NT2/D1 (cell line): ENCODE measurements at regions not wholly inside any gene's neighbourhood (a gene's known extent, or its start where the extent isn't known, plus 50 kb on each side); places are given as distances from the start of the nearest gene placed in this dataset.

Experiments used
- SUZ12 ChIP-seq: IDR thresholded peaks from 2 replicates; pipeline ENCODE4 v1.6.1; 2011; ENCODE audit not compliant: insufficient read length, insufficient read depth; ENCODE audit errors: extremely low read depth
- YY1 ChIP-seq: IDR thresholded peaks from 2 replicates; pipeline ENCODE4 v1.6.1; 2011; ENCODE audit not compliant: insufficient read length, insufficient read depth
- ZNF274 ChIP-seq: IDR thresholded peaks from 2 replicates; pipeline ENCODE4 v1.6.1; 2011; ENCODE audit warnings: mild to moderate bottlenecking, low read depth, low read length

DNA sequence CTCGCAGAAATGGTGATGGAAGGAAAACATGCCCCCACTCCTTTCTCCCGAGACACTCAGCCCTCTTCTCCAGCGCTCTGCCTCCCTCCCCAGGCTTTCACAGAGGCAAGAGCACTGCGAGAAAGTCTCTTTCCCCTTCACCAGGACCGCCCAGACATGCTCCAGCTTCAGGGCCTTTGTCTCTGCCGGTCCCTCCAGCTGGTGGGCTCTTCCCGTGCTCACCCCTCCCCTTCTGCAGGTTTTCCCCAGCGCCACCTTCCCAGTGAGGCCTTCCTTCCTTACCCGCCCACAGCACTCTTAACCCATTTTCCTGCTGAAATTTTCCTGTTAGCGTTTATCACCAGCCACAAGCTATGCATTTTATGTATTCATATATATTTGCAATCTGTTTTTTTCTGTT is 86.2 kb downstream of the TFAP2C start:
- TF ChIP-seq YY1: no peak
- no peak for TF ChIP-seq ZNF274
- no peak for TF ChIP-seq SUZ12
